Right cardiac atrium (tissue), 5 donors: ENCODE measurements at regions not wholly inside any gene's neighbourhood (a gene's known extent, or its start where the extent isn't known, plus 50 kb on each side); places are given as distances from the start of the nearest gene placed in this dataset.
"Not testable (repeated sequence)": the region's sequence is repeated elsewhere in the genome, so short reads cannot be mapped to it uniquely, and the experiment has no call there.

Experiments used
- ATAC-seq, 2 donors: fragments of 200-7000 bp; cut with Tn5 transposase; one replicate each; pipeline versions ENCODE4 v1.8.0 to v1.9.1; 2020; ENCODE audit warnings: moderate library complexity in 2 of 2, mild to moderate bottlenecking in 1 of 2
- DNase-seq, 3 donors: peaks; one replicate each; pipeline ENCODE4 v3.0.0-alpha.2; 2020
- H3K27ac ChIP-seq: one replicate; pipeline ENCODE4 v1.5.1; 2013; ENCODE audit warnings: mild to moderate bottlenecking, low read length, control low read depth, moderate library complexity
- H3K27me3 ChIP-seq: one replicate; pipeline ENCODE4 v1.6.1; 2013; ENCODE audit not compliant: control insufficient read depth, insufficient read depth
- H3K4me1 ChIP-seq: one replicate; pipeline ENCODE4 v1.6.1; 2013; ENCODE audit warnings: low read length; ENCODE audit not compliant: control insufficient read depth, insufficient read depth
- H3K4me3 ChIP-seq: one replicate; pipeline ENCODE4 v1.5.1; 2013; ENCODE audit warnings: low read length, control low read depth
- H3K9me3 ChIP-seq: one replicate; pipeline ENCODE4 v1.6.1; 2013; ENCODE audit warnings: low read length; ENCODE audit not compliant: control insufficient read depth
- WGBS: extraction: QIAGEN DNeasy Blood & Tissue Kit; methylation state at CpG from one replicate; pipeline ENCODE4 v1.1.7; 2013; 5-methylcytosine and 5-hydroxymethylcytosine counted together
- intact Hi-C, 4 donors: fragments of 100-400 bp; cut with DNase I; formaldehyde crosslinking; loops; one replicate each; pipeline versions ENCODE4 v1.11.0 to v1.14.0; 2022 to 2023
- donor health status: healthy with polysubstance abuse.
- donor health status: DM: no; HTN: yes; CAD: no.
- donor health status: DM: no; HTN: no; CAD: no.
- donor health status: DM: no; HTN: yes; CAD: no; lungs with severe emphysema.
- donor health status: DM: yes; HTN: yes; CAD: no.

DNA sequence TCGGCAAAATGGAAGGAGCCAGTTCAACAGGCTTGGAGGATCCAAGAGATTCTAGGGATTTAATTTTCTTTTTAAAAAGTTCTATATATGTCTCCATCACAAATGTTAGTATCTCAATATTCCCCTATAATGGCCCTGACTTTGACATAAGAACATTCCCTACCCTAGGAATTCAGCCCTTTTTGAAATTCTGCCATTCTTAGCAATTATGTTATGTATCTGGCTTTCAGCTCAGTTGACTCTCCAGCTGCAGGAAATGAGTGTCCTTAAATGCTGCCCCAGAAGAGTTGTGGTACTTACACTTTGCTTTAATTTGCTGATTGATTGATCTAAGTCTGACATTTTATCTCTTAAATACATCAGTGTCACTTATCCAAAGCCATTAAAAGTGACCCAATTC is 1454.3 kb downstream of the FSTL5 start:
- WGBS: 88% methylated on average over 1 of the region's 1 CpG
- H3K4me1 ChIP-seq: no peaks in the 10 kb centered on the region
- DNase-seq (no peak), ATAC-seq (no peak)
- intact Hi-C loops: no loop called here
- H3K27ac ChIP-seq: no peak overlapping the region
- no peaks in the 10 kb centered on the region for H3K27me3 ChIP-seq
- no peaks in the 10 kb centered on the region for H3K9me3 ChIP-seq
- no peak overlapping the region for H3K4me3 ChIP-seq

DNA sequence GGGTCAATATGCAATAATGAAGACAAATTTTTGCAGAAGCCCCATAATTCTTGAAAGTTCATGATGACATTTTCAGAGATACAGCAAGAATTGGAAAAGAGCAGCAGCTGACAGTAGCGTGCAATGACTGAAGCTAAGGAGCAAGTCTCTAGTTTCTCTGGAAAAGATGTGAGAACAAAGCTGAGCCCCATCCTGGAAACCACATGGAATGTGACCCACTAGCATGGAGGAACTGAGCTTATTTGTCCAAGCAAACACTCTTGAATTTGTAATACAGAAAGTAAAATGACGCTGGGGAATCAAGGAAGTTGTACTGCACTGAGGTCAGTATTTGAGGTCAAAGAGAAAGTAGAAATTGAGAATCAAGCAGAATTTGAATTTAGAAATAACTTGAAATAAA is 1447.2 kb downstream of the FSTL5 start:
- WGBS: 80% methylated on average over 2 of the region's 2 CpGs
- ATAC-seq (no peak), DNase-seq (no peak)
- intact Hi-C loops: no loop called here
- no peak overlapping the region for H3K27ac ChIP-seq
- no peak overlapping the region for H3K4me3 ChIP-seq
- H3K9me3 ChIP-seq: no peaks in the 10 kb centered on the region
- no peaks in the 10 kb centered on the region for H3K4me1 ChIP-seq
- no peaks in the 10 kb centered on the region for H3K27me3 ChIP-seq

GRCh38 chr4:160717848-160718247 is 1446.0 kb downstream of the FSTL5 start:
- Histone ChIP-seq H3K27ac (no peak overlapping the region), H3K4me3 (no peak overlapping the region), H3K9me3 (no peaks in the 10 kb centered on the region), H3K4me1 (no peaks in the 10 kb centered on the region), H3K27me3 (no peaks in the 10 kb centered on the region)
- WGBS: 69% methylated on average over 2 of the region's 2 CpGs
- ATAC-seq: no peak
- intact Hi-C loops: no loop called here
- DNase-seq: no peak

DNA sequence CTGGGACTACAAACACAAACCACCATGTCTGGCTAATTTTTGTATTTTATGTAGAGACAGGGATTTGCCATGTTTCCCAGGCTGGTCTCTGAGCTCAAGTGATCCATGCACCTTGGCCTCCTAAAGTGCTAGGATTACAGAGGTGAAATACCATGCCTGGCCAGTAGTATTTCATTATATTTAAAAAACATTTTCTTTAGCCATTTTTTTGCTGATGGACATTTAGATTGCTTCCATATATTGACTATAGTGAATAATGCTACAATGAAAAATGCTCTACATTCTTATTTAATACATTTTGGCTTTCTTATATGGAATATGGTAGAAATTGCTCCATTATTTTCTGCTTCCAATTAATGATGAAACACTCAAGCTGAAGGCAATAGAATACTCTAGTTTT is 1439.7 kb downstream of the FSTL5 start:
- Histone ChIP-seq H3K4me3 (no peak overlapping the region), H3K4me1 (no peaks in the 10 kb centered on the region), H3K9me3 (no peaks in the 10 kb centered on the region), H3K27ac (no peak overlapping the region), H3K27me3 (no peaks in the 10 kb centered on the region)
- intact Hi-C loops: no loop called here
- ATAC-seq (no peak), DNase-seq (no peak)

DNA sequence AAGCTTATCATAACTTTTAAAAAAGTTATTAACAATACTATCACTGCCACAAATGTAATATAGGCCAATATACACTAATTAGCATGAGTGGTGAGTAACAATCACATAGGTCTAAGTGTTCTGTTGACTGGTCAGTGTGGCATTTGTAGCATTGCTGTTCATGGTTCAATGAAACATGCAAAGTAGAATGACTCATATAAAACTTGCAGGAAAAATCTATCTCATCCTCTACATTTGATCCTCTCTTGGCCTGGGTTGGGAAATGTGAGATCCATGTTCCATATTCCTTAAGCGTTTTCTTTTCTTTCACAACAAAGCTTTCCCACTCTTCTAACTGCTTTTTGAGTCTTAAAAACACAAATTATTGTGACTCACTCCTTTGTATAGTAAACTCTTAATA is 1418.7 kb downstream of the FSTL5 start:
- no peak for DNase-seq
- 82% methylated on average over 1 of the region's 1 CpG for WGBS
- intact Hi-C loops: no loop called here
- no peak for ATAC-seq
- no peaks in the 10 kb centered on the region for H3K4me1 ChIP-seq
- no peaks in the 10 kb centered on the region for H3K9me3 ChIP-seq
- H3K4me3 ChIP-seq: no peak overlapping the region
- no peak overlapping the region for H3K27ac ChIP-seq
- H3K27me3 ChIP-seq: no peaks in the 10 kb centered on the region

DNA sequence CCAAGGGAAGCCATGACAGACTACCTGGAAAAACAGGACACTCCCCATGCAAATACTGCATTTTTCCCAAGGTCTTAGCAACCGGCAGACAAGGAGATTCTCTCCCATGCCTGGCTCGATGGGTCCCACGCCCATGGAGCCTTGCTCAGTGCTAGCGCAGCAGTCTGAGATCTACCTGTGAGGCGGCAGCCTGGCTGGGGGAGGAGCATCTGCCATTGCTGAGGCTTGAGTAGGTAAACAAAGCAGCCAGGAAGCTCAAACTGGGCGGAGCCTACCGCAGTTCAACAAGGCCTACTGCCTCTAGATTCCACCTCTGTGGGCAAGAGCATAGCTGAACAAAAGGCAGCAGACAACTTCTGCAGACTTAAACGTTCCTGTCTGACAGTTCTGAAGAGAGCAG is 1417.2 kb downstream of the FSTL5 start:
- intact Hi-C loops, H3K27me3 ChIP-seq, H3K4me3 ChIP-seq, ATAC-seq, H3K27ac ChIP-seq, H3K9me3 ChIP-seq, H3K4me1 ChIP-seq: not testable (repeated sequence)
- WGBS: 81% methylated on average over 8 of the region's 8 CpGs
- peak in 1 of 3 donors; percentile 22 for DNase-seq

DNA sequence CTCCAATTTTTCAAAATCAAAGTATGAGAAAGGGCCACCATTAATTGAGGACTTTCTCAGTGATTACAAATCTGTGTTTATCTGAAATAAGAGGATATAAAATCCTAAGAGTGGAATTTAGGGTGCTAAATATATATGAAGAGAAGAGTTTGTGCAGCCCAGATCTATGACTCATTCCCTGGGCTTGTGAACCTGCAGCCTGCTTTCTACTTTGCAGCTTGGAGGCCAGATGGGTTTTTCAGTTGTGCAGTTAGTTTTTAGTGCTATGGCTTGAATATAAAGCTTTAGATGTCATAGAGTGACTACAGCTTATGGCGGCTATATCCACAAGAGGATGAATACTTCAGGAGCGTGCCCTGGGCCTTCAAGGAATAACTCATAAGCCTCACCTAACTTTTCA is 1391.1 kb downstream of the FSTL5 start:
- Histone ChIP-seq H3K27me3 (no peaks in the 10 kb centered on the region), H3K4me3 (no peak overlapping the region), H3K4me1 (no peaks in the 10 kb centered on the region), H3K27ac (no peak overlapping the region), H3K9me3 (no peaks in the 10 kb centered on the region)
- 87% methylated on average over 2 of the region's 2 CpGs for WGBS
- intact Hi-C loops: no loop called here
- DNase-seq (no peak), ATAC-seq (no peak)

DNA sequence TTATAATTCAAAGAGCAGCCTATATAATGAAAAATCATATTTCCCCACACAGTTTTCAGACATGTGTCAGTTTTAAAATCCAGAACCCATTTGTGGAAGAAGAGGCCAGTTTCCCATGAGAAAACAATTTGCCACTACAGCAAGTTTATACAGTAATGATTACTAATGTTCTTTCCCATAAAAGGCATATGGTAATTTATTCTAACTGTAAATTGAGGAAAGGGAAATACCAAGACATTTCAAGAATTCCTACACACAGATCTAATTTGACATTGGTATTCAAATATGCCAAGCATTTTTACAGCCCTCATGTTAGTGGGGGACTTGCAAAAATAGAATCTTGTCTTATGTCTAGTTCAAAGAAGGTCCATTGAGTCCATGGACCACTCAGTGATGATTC is 1368.6 kb downstream of the FSTL5 start:
- intact Hi-C loops: no loop called here
- H3K27ac ChIP-seq: no peak overlapping the region
- no peaks in the 10 kb centered on the region for H3K4me1 ChIP-seq
- no peaks in the 10 kb centered on the region for H3K27me3 ChIP-seq
- DNase-seq: no peak
- no peak overlapping the region for H3K4me3 ChIP-seq
- ATAC-seq: no peak
- H3K9me3 ChIP-seq: no peaks in the 10 kb centered on the region

DNA sequence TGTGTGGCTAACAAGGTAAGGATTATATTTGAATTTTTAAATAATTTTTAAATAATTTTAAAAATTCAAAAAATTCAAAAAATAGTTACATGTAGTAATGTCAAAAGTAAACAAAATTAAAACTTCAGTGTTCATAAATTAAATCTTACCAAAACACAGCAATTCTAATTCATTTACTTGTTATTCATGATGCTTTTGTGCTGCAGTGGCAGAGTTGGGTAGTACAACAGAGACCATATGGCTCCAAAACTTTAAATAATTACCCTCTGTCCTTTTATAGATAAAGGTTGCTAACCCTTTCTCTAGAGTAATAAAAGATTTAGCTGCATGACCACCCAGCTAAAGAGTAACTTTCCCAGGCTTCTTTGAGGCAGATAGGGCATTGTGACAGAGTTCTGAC is 1355.6 kb downstream of the FSTL5 start:
- Histone ChIP-seq H3K9me3 (no peaks in the 10 kb centered on the region), H3K4me3 (no peak overlapping the region), H3K4me1 (no peaks in the 10 kb centered on the region), H3K27ac (no peak overlapping the region), H3K27me3 (no peaks in the 10 kb centered on the region)
- ATAC-seq (no peak), DNase-seq (no peak)
- intact Hi-C loops: no loop called here

DNA sequence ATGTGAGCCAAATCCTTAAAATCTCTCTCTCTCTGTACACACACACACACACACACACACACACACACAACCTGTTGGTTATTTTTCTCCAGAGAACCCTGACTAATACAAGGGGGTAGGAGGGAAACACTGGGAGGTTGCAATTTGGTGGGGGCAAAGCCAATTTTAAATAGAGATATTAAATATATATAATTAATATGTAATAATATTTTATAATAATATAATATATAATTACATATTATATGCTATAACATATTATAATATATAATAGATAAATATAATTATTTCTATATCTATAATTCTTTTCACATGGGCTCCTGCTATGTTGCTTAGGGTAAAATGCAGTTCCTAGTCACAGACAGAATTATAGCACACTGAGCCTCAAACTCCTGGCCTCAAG is 1354.2 kb downstream of the FSTL5 start:
- intact Hi-C loops: no loop called here

DNA sequence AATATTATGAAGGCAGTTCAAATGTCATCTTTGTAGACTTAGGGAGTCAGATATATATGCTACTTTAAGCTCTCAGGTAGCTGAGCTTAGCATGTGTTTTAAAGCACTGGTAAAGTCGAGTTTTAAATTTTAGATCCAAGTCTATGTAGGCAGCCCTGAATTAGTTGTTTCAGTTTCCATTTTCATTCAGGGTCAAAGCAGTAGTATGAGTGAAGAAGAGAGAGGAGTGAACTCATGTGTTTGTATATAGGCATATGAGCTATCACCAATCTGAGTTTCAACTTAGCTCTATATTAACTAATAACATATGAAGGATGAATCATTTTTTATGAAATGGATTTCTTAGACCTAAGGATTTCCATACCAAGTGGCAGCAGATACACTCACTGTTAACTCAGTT is 1353.4 kb downstream of the FSTL5 start:
- no peaks in the 10 kb centered on the region for H3K9me3 ChIP-seq
- H3K4me1 ChIP-seq: no peaks in the 10 kb centered on the region
- ATAC-seq (no peak), DNase-seq (no peak)
- H3K27ac ChIP-seq: no peak overlapping the region
- 75% methylated on average over 1 of the region's 1 CpG for WGBS
- no peak overlapping the region for H3K4me3 ChIP-seq
- H3K27me3 ChIP-seq: no peaks in the 10 kb centered on the region
- intact Hi-C loops: no loop called here

More for the DNA sequence above, 1354.2 kb downstream of the FSTL5 start:
- Histone ChIP-seq H3K4me3 (no peak overlapping the region), H3K27ac (no peak overlapping the region), H3K4me1 (no peaks in the 10 kb centered on the region), H3K9me3 (no peaks in the 10 kb centered on the region), H3K27me3 (no peaks in the 10 kb centered on the region)
- no peak for ATAC-seq
- DNase-seq: no peak

- H3K27me3 ChIP-seq: no peaks in the 10 kb centered on the region
- WGBS: 86% methylated on average over 1 of the region's 1 CpG
- H3K4me1 ChIP-seq: no peaks in the 10 kb centered on the region
- H3K4me3 ChIP-seq: no peak overlapping the region
- ATAC-seq (no peak), DNase-seq (no peak)
- no peaks in the 10 kb centered on the region for H3K9me3 ChIP-seq
- no peak overlapping the region for H3K27ac ChIP-seq
- intact Hi-C loops: no loop called here
Measured at GRCh38 chr4:160810941-160811340, 1352.9 kb downstream of the FSTL5 start.
